ENCODE measurements at regions not wholly inside any gene's neighbourhood (a gene's known extent, or its start where the extent isn't known, plus 50 kb on each side); places are given as distances from the start of the nearest gene placed in this dataset.

GRCh38 chr14:24693353-24693737, 59.4 kb upstream of the GZMB start:
- no peak for TF ChIP-seq CTCF (IDR thresholded peaks at IDR 0.05)
- TF ChIP-seq POLR2AphosphoS5 (IDR thresholded peaks at IDR 0.05; ENCODE audit: insufficient read depth in 1 of 2, low read depth in 1 of 2), result no peak
- TF ChIP-seq POLR2A (IDR thresholded peaks at IDR 0.05), result no peak
